Suppressor macrophage treated with lipopolysaccharide for 4 hours (primary cell): ENCODE measurements at regions not wholly inside any gene's neighbourhood (a gene's known extent, or its start where the extent isn't known, plus 50 kb on each side); places are given as distances from the start of the nearest gene placed in this dataset.

ENCODE experiments used
- DNase-seq: peaks from one replicate; pipeline ENCODE4 v3.0.0-alpha.2; 2020

- DNase-seq: no peak
These were observed 186.8 kb downstream of the KIF2B start for GRCh38 chr17:54009502-54009901.

- DNase-seq: no peak
These were observed 190.3 kb downstream of the KIF2B start for GRCh38 chr17:54013072-54013471.

GRCh38 chr17:54015734-54016133 lies 193.0 kb downstream of the KIF2B start:
- DNase-seq: no peak

GRCh38 chr17:54021418-54021817 lies 198.7 kb downstream of the KIF2B start:
- DNase-seq: no peak

- no peak for DNase-seq
These were observed 206.4 kb downstream of the KIF2B start for GRCh38 chr17:54028986-54029580.

- no peak for DNase-seq
These were observed 207.3 kb downstream of the KIF2B start for GRCh38 chr17:54029986-54030385.

GRCh38 chr17:54046570-54046969 lies 223.8 kb downstream of the KIF2B start:
- no peak for DNase-seq

GRCh38 chr17:54063639-54064038 lies 240.9 kb downstream of the KIF2B start:
- no peak for DNase-seq

GRCh38 chr17:54085020-54085419 lies 262.3 kb downstream of the KIF2B start:
- DNase-seq: no peak

GRCh38 chr17:54085934-54086333 lies 263.2 kb downstream of the KIF2B start:
- no peak for DNase-seq

GRCh38 chr17:54096216-54096615 lies 273.5 kb downstream of the KIF2B start:
- DNase-seq: no peak

GRCh38 chr17:54099221-54099620 lies 276.5 kb downstream of the KIF2B start:
- no peak for DNase-seq

- DNase-seq: no peak
These were observed 279.5 kb downstream of the KIF2B start for GRCh38 chr17:54102246-54102645.

- no peak for DNase-seq
These were observed 288.8 kb downstream of the KIF2B start for GRCh38 chr17:54111576-54111975.

- DNase-seq: no peak
These were observed 294.7 kb downstream of the KIF2B start for GRCh38 chr17:54117452-54117851.

- no peak for DNase-seq
These were observed 301.7 kb downstream of the KIF2B start for GRCh38 chr17:54124456-54124855.

- DNase-seq: no peak
These were observed 330.7 kb downstream of the KIF2B start for GRCh38 chr17:54153423-54153822.

- no peak for DNase-seq
These were observed 334.8 kb downstream of the KIF2B start for GRCh38 chr17:54157542-54157941.

GRCh38 chr17:54172096-54172984 lies 349.6 kb downstream of the KIF2B start:
- DNase-seq: no peak

- DNase-seq: no peak
These were observed 350.2 kb downstream of the KIF2B start for GRCh38 chr17:54172985-54173316.

- no peak for DNase-seq
These were observed 355.0 kb downstream of the KIF2B start for GRCh38 chr17:54177606-54178308.

GRCh38 chr17:54180950-54181349 lies 358.2 kb downstream of the KIF2B start:
- DNase-seq: no peak

GRCh38 chr17:54191261-54191660 lies 368.5 kb downstream of the KIF2B start:
- no peak for DNase-seq

GRCh38 chr17:54194268-54194667 lies 371.5 kb downstream of the KIF2B start:
- DNase-seq: no peak
